ENCODE measurements at regions not wholly inside any gene's neighbourhood (a gene's known extent, or its start where the extent isn't known, plus 50 kb on each side); places are given as distances from the start of the nearest gene placed in this dataset.

DNA sequence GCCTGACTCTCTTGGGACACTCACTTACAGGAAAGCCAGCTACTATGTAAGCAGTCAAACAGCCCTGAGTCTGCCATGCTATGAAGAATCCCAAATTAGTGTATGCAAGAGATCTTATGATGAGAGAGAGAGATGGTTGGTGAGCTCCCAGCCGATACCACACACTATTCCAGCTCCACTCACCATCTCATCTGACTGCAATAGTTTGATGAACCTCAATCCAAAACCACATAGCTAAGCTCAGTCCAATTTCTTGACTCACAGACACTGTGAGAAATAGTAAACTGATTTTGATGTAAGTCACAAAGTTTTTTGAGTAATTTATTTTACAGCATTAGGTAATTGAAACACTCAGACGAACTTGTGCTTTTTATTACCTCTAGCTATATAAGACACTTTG is 441.4 kb downstream of the COL12A1 start:
- no peak for FAIRE-seq

DNA sequence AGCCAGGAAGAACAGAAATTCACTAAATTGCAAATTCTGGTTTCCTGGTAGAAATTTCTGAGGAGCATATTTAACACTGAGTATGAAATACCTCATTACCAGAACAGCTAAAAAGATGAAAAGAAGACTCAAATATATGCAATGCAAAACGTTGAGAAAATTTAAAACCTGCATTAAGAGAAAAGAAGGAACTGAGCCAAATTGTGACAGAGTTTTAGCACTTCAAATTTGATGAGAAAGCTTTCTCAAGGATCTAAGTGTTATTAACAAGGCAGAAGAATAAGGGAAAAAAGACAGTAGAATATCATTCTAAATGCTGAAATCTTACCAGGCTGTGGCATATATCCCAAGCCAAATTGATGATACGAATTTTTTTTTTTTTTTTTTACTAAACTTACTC is 443.0 kb downstream of the COL12A1 start:
- FAIRE-seq (no peak), DNase-seq (ENCODE audit: insufficient read length, low spot score) (no peak)
- no peak for TF ChIP-seq CTCF (IDR thresholded peaks at IDR 0.05; ENCODE audit: insufficient read depth, missing control alignments)

More for the DNA sequence above, 441.4 kb downstream of the COL12A1 start:
- DNase-seq (ENCODE audit: insufficient read length, low spot score) = no peak
- no peak for TF ChIP-seq CTCF (IDR thresholded peaks at IDR 0.05; ENCODE audit: insufficient read depth, missing control alignments)

DNA sequence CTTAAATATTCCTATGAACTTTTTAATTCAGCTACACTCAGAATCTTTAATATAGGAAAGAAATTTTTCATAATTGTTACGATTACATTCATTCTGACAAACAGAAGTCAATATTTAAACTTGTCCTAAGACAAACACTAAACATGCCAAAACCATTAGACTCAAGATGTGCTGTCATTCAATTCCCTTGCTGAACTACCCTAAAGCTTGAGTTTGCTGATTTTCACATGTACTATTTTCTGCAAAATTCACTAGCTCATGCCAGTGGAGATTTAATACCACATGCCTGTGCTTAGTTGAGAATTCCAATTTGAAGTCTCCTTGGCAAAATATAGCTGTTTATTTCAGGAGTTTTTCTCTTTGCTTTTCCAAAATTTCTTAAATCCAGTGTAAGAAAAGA is 448.0 kb downstream of the COL12A1 start:
- no peak for TF ChIP-seq CTCF (IDR thresholded peaks at IDR 0.05; ENCODE audit: insufficient read depth, missing control alignments)
- FAIRE-seq = no peak
- no peak for DNase-seq (ENCODE audit: insufficient read length, low spot score)

GRCh38 chr6:74756923-74757322 is 448.9 kb downstream of the COL12A1 start:
- no peak for TF ChIP-seq CTCF (IDR thresholded peaks at IDR 0.05; ENCODE audit: insufficient read depth, missing control alignments)
- FAIRE-seq (no peak), DNase-seq (ENCODE audit: insufficient read length, low spot score) (no peak)

DNA sequence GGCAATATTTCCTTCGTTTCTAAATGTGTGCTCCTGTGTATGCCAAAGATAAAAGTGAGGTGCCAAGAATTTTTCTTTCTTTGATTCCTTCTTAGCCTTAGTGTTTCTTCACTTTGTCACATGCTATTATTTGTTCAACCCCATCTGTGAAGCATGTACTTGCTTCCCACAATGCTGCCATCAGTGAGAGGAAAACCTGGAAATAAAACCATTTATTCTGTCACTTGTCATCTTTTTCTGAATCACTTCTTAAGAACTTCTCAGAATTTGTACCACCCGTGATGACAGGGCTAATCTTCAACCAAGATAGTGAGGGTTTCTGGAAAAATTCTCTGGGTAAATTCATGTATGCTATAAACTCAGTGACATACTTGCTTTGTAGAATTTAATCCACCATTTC is 450.1 kb downstream of the COL12A1 start:
- DNase-seq (ENCODE audit: insufficient read length, low spot score) (no peak), FAIRE-seq (no peak)
- TF ChIP-seq CTCF (IDR thresholded peaks at IDR 0.05; ENCODE audit: insufficient read depth, missing control alignments) = no peak

DNA sequence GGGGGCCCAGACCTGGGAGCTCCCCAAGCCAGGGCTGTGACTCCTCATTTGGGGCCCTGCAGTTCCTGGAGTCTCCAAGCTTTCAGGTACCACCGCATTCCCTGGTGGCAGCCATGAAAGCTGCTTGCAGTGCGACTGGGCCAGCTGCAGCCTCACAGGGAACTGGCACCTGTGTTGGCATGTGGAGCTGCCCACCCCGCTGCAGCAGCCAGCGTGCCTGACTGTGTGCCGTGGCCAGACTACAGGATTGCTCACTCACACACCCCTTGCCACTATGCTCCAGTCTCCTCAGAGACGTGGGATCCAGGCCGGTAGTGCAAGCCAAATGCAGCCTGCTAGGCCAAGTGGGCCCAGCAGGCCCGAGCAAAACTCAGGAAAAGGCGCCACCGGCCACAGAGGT is 450.7 kb downstream of the COL12A1 start:
- TF ChIP-seq CTCF (IDR thresholded peaks at IDR 0.05; ENCODE audit: insufficient read depth, missing control alignments) = no peak
- DNase-seq (ENCODE audit: insufficient read length, low spot score) = no peak
- no peak for FAIRE-seq

GRCh38 chr6:74753883-74754600 is 451.8 kb downstream of the COL12A1 start:
- FAIRE-seq = no peak
- TF ChIP-seq CTCF (IDR thresholded peaks at IDR 0.05; ENCODE audit: insufficient read depth, missing control alignments) = no peak
- DNase-seq (ENCODE audit: insufficient read length, low spot score) = no peak

Measured in D721Med (cell line).